GM20431 (cell line): ENCODE measurements at regions not wholly inside any gene's neighbourhood (a gene's known extent, or its start where the extent isn't known, plus 50 kb on each side); places are given as distances from the start of the nearest gene placed in this dataset.

Experiments
- in situ Hi-C: fragments of 300-500 bp; cut with MseI, MboI; formaldehyde crosslinking; loops from one replicate; pipeline ENCODE4 v1.15.0; 2020; ENCODE audit warnings: low sequenced_read_pairs; ENCODE audit not compliant: unreplicated experiment

DNA sequence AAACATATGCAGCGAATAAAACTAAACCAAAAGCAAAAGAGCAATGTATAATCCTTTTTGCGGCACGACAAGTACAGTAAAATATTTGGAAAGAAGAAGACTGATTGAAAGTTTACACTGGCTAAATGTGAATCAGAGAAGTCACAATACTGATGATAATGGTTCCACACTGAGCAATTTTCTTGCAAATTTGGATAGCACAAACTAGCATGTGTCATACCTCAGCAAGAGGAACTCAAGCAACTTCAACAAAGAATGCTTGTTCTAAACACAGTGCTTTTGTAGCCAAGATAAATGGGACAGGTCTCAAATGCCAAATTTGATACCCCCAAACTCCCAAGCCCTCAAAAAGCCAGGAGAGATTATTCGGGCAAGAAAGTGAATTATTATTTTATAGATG is 839.1 kb downstream of the GALC start:
- in situ Hi-C loops = no loop called here

- in situ Hi-C loops = no loop called here
Measured at GRCh38 chr14:87153391-87153790, 839.6 kb downstream of the GALC start.

- in situ Hi-C loops = no loop called here
Measured at GRCh38 chr14:87152693-87153092, 840.3 kb downstream of the GALC start.

DNA sequence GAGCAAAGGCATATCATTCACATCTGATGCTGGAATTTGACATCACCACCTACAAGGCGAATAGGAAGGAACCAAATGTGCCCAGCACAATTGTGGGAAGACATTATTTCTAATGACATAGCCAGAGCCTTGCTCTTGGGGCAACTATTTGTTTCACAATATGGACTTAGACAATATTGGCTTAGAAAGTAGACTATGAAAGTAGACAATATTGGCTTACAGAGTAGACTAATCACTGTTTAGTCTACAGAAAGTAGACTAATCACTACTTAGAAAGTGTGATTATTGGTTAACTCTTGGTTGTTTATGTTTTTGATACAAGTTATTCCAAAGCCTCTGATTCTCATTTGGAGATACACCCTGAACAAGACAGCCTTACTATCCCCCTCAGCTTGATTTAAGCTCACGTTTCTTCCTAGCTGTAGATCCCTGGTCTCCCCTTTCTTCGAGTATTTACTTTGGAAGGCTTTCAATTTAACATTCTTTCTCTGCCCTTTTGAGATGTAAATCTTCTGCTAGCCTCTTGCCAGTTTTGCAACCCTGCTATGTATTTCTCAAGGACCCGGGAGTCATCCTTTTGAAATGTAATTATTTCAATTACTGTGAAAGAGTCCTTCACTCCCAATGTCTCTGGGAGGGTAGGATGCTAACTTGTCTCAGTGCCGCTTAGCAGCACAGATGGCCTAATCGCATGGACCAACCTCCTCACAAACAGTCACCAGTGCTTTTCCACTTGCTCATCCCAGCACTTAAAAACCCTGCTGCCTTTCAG is 843.2 kb downstream of the GALC start:
- in situ Hi-C loops = no loop called here

- in situ Hi-C loops = no loop called here
Measured at GRCh38 chr14:87148655-87149054, 844.3 kb downstream of the GALC start.

- in situ Hi-C loops = no loop called here
Measured at GRCh38 chr14:87142551-87143211, 850.3 kb downstream of the GALC start.

GRCh38 chr14:87141801-87142200 is 851.2 kb downstream of the GALC start:
- in situ Hi-C loops = no loop called here

DNA sequence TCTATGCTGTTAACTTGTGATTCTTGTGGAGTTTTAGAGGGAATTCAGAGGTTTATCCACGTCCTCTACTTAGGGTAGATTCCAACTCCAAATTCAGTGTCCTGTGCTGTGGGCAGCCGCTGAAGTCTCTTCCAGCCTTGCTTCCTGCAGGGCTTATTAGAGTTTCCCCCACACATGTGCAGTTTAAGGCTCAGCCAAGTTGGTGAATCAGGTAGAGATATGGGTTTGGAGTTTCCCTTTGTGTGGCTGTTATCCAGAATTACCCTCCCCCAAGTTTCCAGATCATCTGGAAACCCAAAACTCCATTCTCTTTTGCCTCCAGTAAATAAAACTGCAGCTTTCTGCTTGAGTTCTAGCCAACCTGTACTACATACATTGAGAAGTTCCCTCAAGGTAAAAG is 853.7 kb downstream of the GALC start:
- in situ Hi-C loops = no loop called here

- in situ Hi-C loops = no loop called here
Measured at GRCh38 chr14:87133073-87133801, 859.7 kb downstream of the GALC start.

GRCh38 chr14:87131879-87132278 is 861.1 kb downstream of the GALC start:
- in situ Hi-C loops = no loop called here

GRCh38 chr14:87122166-87122565 is 870.8 kb downstream of the GALC start:
- in situ Hi-C loops = no loop called here

DNA sequence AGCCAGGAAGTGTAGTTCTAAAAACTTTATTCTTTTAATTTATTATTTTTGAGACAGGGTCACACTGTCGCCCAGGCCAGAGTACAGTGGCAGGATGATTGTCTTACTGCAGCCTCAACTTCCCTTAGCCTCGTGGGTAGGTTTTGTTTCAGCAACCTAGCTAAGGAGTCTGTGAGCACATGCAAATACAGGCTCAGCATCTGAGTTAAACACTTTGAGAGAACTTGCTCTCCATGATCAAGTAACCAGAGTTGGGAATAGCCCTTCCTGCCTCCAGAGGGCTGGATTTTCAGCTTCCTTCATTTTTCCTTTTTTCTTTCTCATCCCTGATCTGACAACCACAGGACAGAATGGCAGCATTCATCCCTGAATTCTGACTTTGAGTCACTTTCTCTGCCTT is 871.3 kb downstream of the GALC start:
- in situ Hi-C loops = no loop called here

- in situ Hi-C loops = no loop called here
Measured at GRCh38 chr14:87115234-87115633, 877.7 kb downstream of the GALC start.

DNA sequence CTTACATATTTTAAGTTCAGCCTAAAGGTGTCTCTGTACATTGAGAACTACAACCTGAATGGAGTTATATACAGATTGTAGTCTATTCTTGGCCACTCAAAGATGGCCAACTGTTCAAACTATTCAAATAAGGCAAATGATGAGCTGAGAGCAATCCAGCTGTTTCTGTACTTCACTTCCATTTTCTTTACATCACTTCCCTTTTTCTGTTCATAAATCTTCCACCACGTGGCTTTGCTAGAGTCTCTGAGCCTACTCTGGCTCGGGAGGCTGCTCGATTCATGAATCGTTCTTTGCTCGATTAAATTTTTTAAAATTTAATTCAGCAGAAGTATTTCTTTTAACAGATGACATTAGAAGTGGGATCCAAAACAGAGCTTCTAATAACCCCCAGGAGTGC is 879.7 kb downstream of the GALC start:
- in situ Hi-C loops = no loop called here

- in situ Hi-C loops = no loop called here
Measured at GRCh38 chr14:87111741-87112140, 881.2 kb downstream of the GALC start.

DNA sequence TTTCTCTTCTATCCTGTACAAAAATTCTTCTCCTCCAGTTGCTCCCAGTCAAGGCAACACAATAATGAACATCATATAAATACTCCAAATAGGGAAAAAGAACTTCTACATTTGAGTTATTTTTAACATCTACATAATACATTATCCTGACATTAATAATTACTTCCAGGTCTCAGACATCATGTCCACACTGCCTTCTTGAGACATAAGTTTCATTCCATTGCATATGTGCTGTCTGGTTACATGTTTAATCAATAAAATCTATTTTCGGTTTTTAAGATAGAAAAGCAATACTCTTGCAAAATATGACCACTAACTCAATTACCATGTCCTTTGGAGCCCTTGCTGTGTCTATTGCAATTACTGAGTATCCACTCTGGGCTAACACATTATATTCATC is 881.9 kb downstream of the GALC start:
- in situ Hi-C loops = no loop called here

DNA sequence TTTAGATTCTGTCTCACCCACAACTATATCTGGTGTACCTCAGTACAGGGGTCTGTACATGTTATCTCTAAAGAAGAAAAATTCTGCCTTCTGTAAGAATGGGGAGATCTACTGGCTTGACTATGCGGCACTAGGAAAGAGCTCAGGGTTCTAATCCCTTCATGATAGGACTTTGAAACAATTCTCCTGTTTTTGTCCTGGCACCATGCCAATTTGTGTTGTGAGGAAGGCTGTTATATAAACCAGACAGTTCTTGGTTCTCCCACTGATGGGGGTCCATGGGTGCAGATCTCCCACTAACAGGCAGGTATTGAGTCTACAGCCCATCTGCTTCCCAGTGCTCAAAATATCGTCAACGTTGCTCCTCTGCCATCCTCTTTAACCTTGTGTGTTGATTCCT is 883.7 kb downstream of the GALC start:
- in situ Hi-C loops = no loop called here

- in situ Hi-C loops = no loop called here
Measured at GRCh38 chr14:87108726-87109125, 884.3 kb downstream of the GALC start.

- in situ Hi-C loops = no loop called here
Measured at GRCh38 chr14:87102811-87103378, 890.1 kb downstream of the GALC start.

DNA sequence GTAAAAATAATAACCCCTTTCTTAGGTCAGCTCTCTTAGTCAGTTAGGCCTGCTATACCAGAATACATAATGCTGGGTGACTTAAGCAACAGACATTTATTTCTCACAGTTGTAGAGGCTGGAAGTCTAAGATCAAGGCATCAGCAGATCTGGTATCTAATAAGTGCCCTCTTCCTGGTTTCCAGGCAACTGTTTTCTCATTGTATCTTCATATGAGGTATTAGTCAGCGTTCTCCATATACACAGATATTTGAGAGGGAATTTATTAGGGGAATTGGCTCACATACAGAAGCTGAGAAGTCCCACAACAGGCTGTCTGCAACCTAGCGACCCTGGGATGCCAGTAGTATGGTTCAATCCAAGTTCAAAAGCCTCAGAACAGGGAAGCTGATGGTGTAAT is 896.0 kb downstream of the GALC start:
- in situ Hi-C loops = no loop called here

DNA sequence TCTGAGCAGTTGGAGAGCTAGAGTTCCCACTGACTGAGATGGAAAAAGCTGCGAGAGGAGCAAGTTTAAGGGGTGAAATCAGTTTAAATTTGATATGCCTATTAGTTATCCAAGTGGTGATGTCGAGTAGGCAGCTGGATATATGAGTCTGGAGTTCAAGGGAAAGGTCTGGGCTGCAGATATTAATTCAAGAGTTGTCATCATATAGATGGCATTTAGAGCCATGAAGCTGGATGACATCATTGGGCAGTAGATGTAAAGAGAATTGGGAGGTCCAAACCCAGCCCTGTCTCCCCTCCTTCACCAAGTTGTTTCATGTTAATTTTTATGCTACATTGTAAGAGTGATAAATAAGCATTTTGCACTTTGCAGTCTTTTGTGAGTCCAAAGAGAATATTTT is 898.1 kb downstream of the GALC start:
- in situ Hi-C loops = no loop called here
